Liver (tissue), 3 donors: ENCODE measurements at regions not wholly inside any gene's neighbourhood (a gene's known extent, or its start where the extent isn't known, plus 50 kb on each side); places are given as distances from the start of the nearest gene placed in this dataset.

Source experiments
- ATF3 ChIP-seq: IDR thresholded peaks from 2 replicates; pipeline ENCODE4 v1.6.1; 2016; ENCODE audit warnings: antibody characterized with exemption
- EGR1 ChIP-seq, 2 donors: IDR thresholded peaks; 2 replicates each; pipeline ENCODE4 v1.6.1; 2016 to 2018; ENCODE audit warnings: antibody characterized with exemption in 2 of 2, low read depth in 2 of 2
- FOXA1 ChIP-seq: IDR thresholded peaks from 2 replicates; pipeline ENCODE4 v1.6.1; 2016; ENCODE audit warnings: antibody characterized with exemption
- GABPA ChIP-seq, 2 donors: IDR thresholded peaks in 1 of 2; conservative IDR thresholded peaks in 1 of 2; 2 replicates each; pipeline ENCODE4 v1.6.1; 2016; ENCODE audit warnings: antibody characterized with exemption in 2 of 2, mild to moderate bottlenecking in 1 of 2, moderate library complexity in 1 of 2
- HNF4G ChIP-seq: IDR thresholded peaks from 2 replicates; pipeline ENCODE4 v1.6.1; 2016; ENCODE audit warnings: antibody characterized with exemption
- JUND ChIP-seq, 2 donors: IDR thresholded peaks; 2 replicates each; pipeline ENCODE4 v1.6.1; 2016; ENCODE audit warnings: antibody characterized with exemption in 2 of 2
- MAX ChIP-seq: IDR thresholded peaks from 2 replicates; pipeline ENCODE4 v1.6.1; 2016; ENCODE audit warnings: antibody characterized with exemption
- RAD21 ChIP-seq, 2 donors: IDR thresholded peaks; 2 replicates each; pipeline ENCODE4 v1.6.1; 2016; ENCODE audit warnings: antibody characterized with exemption in 2 of 2, mild to moderate bottlenecking in 2 of 2
- REST ChIP-seq: IDR thresholded peaks from 2 replicates; pipeline ENCODE4 v1.6.1; 2016; ENCODE audit warnings: antibody characterized with exemption, mild to moderate bottlenecking
- RXRA ChIP-seq, 2 donors: IDR thresholded peaks; 2 replicates each; pipeline ENCODE4 v1.6.1; 2017 to 2018; ENCODE audit warnings: antibody characterized with exemption in 2 of 2, mild to moderate bottlenecking in 1 of 2
- TAF1 ChIP-seq: conservative IDR thresholded peaks from 2 replicates; pipeline ENCODE4 v1.6.1; 2016; ENCODE audit warnings: antibody characterized with exemption, mild to moderate bottlenecking
- YY1 ChIP-seq: IDR thresholded peaks from 2 replicates; pipeline ENCODE4 v1.6.1; 2016; ENCODE audit warnings: antibody characterized with exemption, mild to moderate bottlenecking
- TF ChIP-seq, protein P1 (sequence below): IDR thresholded peaks from 2 replicates; pipeline ENCODE4 v1.6.1; 2016; ENCODE audit warnings: antibody characterized with exemption
- TF ChIP-seq, protein P2 (sequence below): fragments of 150-350 bp; IDR thresholded peaks from 2 replicates; pipeline ENCODE4 v1.5.1; 2017; ENCODE audit warnings: improper control_type of control experiment, low read depth, low read length; ENCODE audit not compliant: missing input control
- donor health status: healthy.
- donor health status: healthy.

DNA sequence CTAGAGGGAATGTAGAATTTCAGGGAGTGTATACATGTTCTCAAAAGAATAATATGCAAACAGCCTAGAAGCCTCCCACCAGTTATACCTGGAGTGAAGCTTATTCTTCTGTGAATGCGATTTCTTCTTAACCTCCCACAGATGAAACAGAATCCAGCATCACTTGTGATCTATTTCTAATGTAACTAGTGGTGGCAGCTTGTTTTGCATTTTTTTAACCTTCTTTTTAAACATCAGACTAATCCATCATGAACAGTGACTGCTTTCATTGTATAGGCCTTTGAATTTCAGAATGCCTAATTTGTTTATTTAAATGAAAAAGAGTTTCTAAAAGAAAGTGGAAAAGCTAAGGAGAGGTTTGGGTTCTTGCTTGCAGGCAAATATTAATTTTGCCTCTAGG is 85.7 kb upstream of the EPHA4 start:
- TF ChIP-seq, protein P1, sequence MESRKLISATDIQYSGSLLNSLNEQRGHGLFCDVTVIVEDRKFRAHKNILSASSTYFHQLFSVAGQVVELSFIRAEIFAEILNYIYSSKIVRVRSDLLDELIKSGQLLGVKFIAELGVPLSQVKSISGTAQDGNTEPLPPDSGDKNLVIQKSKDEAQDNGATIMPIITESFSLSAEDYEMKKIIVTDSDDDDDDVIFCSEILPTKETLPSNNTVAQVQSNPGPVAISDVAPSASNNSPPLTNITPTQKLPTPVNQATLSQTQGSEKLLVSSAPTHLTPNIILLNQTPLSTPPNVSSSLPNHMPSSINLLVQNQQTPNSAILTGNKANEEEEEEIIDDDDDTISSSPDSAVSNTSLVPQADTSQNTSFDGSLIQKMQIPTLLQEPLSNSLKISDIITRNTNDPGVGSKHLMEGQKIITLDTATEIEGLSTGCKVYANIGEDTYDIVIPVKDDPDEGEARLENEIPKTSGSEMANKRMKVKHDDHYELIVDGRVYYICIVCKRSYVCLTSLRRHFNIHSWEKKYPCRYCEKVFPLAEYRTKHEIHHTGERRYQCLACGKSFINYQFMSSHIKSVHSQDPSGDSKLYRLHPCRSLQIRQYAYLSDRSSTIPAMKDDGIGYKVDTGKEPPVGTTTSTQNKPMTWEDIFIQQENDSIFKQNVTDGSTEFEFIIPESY = no peak
- TF ChIP-seq, protein P2, sequence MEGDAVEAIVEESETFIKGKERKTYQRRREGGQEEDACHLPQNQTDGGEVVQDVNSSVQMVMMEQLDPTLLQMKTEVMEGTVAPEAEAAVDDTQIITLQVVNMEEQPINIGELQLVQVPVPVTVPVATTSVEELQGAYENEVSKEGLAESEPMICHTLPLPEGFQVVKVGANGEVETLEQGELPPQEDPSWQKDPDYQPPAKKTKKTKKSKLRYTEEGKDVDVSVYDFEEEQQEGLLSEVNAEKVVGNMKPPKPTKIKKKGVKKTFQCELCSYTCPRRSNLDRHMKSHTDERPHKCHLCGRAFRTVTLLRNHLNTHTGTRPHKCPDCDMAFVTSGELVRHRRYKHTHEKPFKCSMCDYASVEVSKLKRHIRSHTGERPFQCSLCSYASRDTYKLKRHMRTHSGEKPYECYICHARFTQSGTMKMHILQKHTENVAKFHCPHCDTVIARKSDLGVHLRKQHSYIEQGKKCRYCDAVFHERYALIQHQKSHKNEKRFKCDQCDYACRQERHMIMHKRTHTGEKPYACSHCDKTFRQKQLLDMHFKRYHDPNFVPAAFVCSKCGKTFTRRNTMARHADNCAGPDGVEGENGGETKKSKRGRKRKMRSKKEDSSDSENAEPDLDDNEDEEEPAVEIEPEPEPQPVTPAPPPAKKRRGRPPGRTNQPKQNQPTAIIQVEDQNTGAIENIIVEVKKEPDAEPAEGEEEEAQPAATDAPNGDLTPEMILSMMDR = no peak
- TF ChIP-seq TAF1 (no peak), REST (no peak), EGR1 (IDR thresholded peaks at IDR 0.05; ENCODE audit: low read depth in 2 of 2) (no peak), ATF3 (no peak), FOXA1 (no peak), JUND (IDR thresholded peaks at IDR 0.05) (no peak), RAD21 (IDR thresholded peaks at IDR 0.05) (no peak), HNF4G (no peak), MAX (no peak), YY1 (no peak), RXRA (IDR thresholded peaks at IDR 0.05) (no peak), GABPA (IDR thresholded peaks at IDR 0.05 in 1 of 2, conservative IDR thresholded peaks at IDR 0.05 in 1 of 2) (no peak)
